ENCODE measurements at regions not wholly inside any gene's neighbourhood (a gene's known extent, or its start where the extent isn't known, plus 50 kb on each side); places are given as distances from the start of the nearest gene placed in this dataset.
A peak's percentile ranks its signal among the peaks of the same experiment; 100 is the strongest.

DNA sequence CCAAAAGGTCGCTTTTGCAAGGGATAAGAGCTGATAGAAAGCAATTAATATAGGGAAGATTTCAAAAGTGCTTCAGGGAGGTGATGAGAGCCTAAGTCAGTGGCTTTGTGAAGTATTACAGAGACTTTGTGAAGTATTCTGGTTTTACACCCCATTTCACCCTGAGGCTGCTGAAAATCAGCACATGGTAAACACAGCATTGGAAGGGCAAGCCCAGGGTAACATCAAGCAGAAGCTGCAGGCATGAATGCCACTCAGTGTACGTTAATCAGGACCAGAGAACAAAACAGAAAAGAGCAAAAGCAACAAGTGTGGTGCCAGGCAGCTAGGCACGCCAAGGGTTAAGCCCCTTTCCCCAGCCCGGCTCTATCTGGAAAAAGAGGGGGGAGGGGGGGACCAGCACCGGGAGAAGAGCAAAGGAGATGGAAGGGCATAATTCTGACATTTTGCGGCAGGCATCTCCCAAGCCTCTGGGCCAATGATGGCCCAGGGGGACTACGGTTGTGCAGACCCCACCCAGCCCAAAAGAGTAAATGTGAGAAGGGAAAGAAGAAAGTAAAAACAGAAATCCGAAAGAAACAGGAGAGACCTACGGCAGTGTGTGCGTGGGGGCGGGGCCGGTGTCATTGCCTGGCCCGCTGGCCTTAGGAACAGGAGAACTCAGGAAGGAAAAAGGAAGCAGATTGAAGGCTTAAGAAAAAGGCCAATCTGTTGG is 58.9 kb downstream of the DHRS2 start:
- Histone ChIP-seq H3K4me1 (ENCODE audit: control insufficient read depth, insufficient read depth, low read length) (peaks cover 2% of the 10 kb centered on the region; the same call in 1 of the 2 replicates), H2AK9ac (replicated peaks; ENCODE audit: low read depth, low read length, poor library complexity) (no peak overlapping the region), H3K79me1 (ENCODE audit: low read depth in 1 of 2, low read length in 2 of 2) (no peaks in the 10 kb centered on the region), H4K91ac (ENCODE audit: insufficient read depth, low read depth, low read length) (no peak overlapping the region), H3K9me1 (ENCODE audit: insufficient read depth, low read length) (no peaks in the 10 kb centered on the region), H3K23ac (ENCODE audit: low read depth, low read length) (no peak overlapping the region; the same call in 1 of the 2 replicates), H2AK5ac (ENCODE audit: low read depth, low read length) (no peak overlapping the region), H2BK5ac (ENCODE audit: low read depth, low read length, poor library complexity, severe bottlenecking) (no peak overlapping the region), H2BK20ac (ENCODE audit: low read depth, low read length) (no peak overlapping the region), H3K18ac (ENCODE audit: low read depth, low read length) (no peak overlapping the region), H3K27ac (ENCODE audit: insufficient read depth, low read length) (no peak overlapping the region), H2BK15ac (ENCODE audit: low read depth, low read length) (no peak overlapping the region), H4K8ac (ENCODE audit: low read depth in 2 of 2, low read length in 2 of 2) (no peak overlapping the region), H4K20me1 (ENCODE audit: insufficient read depth, low read length) (no peaks in the 10 kb centered on the region), H3K14ac (replicated peaks; ENCODE audit: low read depth, low read length) (no peak overlapping the region), H2BK120ac (ENCODE audit: low read depth, low read length) (no peak overlapping the region), H4K5ac (ENCODE audit: low read depth, low read length) (no peak overlapping the region), H3K4me3 (ENCODE audit: insufficient read depth, low read depth, low read length) (peak overlapping the region; percentile 38; the same call in 1 of the 2 replicates), H3K4me2 (ENCODE audit: low read depth, low read length) (peak overlapping the region; percentile 85), H3K36me3 (ENCODE audit: control insufficient read depth, insufficient read depth, low read length) (no peaks in the 10 kb centered on the region), H3K9ac (ENCODE audit: low read depth, low read length) (no peak overlapping the region), H3K56ac (ENCODE audit: extremely low read depth, insufficient read depth, low read length) (no peak overlapping the region), H3K4ac (ENCODE audit: low read depth, low read length) (no peak overlapping the region), H3K9me3 (ENCODE audit: control insufficient read depth, insufficient read depth, low read length) (no peaks in the 10 kb centered on the region), H2AFZ (replicated peaks; ENCODE audit: low read length, poor library complexity) (peak overlapping the region; percentile 59), H3K27me3 (ENCODE audit: control insufficient read depth, insufficient read depth, low read length) (peaks cover 17% of the 10 kb centered on the region)
- in situ Hi-C loops (cut with MboI; ENCODE audit: low sequenced_read_pairs) (no loop called here), intact Hi-C loops (cut with micrococcal nuclease) (no loop called here), dilution Hi-C loops (cut with HindIII; ENCODE audit: low sequenced_read_pairs, unreplicated experiment) (no loop called here)
- BruUV-seq (replicated peaks), result no TSS peak
- DNase-seq (no peak), ATAC-seq (ENCODE audit: low read depth) (no peak)
- TF ChIP-seq USF2 (IDR thresholded peaks at IDR 0.05; ENCODE audit: low read depth, low read length), result no peak
- TF ChIP-seq, protein P1, sequence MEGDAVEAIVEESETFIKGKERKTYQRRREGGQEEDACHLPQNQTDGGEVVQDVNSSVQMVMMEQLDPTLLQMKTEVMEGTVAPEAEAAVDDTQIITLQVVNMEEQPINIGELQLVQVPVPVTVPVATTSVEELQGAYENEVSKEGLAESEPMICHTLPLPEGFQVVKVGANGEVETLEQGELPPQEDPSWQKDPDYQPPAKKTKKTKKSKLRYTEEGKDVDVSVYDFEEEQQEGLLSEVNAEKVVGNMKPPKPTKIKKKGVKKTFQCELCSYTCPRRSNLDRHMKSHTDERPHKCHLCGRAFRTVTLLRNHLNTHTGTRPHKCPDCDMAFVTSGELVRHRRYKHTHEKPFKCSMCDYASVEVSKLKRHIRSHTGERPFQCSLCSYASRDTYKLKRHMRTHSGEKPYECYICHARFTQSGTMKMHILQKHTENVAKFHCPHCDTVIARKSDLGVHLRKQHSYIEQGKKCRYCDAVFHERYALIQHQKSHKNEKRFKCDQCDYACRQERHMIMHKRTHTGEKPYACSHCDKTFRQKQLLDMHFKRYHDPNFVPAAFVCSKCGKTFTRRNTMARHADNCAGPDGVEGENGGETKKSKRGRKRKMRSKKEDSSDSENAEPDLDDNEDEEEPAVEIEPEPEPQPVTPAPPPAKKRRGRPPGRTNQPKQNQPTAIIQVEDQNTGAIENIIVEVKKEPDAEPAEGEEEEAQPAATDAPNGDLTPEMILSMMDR (conservative IDR thresholded peaks at IDR 0.05; ENCODE audit: low read depth, low read length), result no peak
- no peak for TF ChIP-seq MAZ (IDR thresholded peaks at IDR 0.05; ENCODE audit: borderline replicate concordance, low read depth, low read length)
- no peak for TF ChIP-seq CEBPB (IDR thresholded peaks at IDR 0.05; ENCODE audit: low read depth, low read length)
- no peak for TF ChIP-seq RFX5 (IDR thresholded peaks at IDR 0.05; ENCODE audit: low read depth, low read length)
- TF ChIP-seq SMC3 (IDR thresholded peaks at IDR 0.05; ENCODE audit: low read depth, low read length), result no peak
- TF ChIP-seq MXI1 (IDR thresholded peaks at IDR 0.05; ENCODE audit: borderline replicate concordance, low read depth, low read length), result no peak
- no peak for TF ChIP-seq RAD21 (IDR thresholded peaks at IDR 0.05; ENCODE audit: low read length)
- no peak for TF ChIP-seq CHD1 (IDR thresholded peaks at IDR 0.05; ENCODE audit: low read depth, low read length)
- no peak for TF ChIP-seq FOS (IDR thresholded peaks at IDR 0.05; ENCODE audit: low read depth, low read length)
- TF ChIP-seq BHLHE40 (IDR thresholded peaks at IDR 0.05; ENCODE audit: low read depth, low read length), result no peak
- TF ChIP-seq POLR2A (IDR thresholded peaks at IDR 0.05; ENCODE audit: low read depth, low read length), result no peak
- TF ChIP-seq MAFK (IDR thresholded peaks at IDR 0.05; ENCODE audit: low read depth, low read length), result no peak
- TF ChIP-seq RCOR1 (IDR thresholded peaks at IDR 0.05; ENCODE audit: insufficient replicate concordance, low read length), result no peak
- TF ChIP-seq, protein P2, sequence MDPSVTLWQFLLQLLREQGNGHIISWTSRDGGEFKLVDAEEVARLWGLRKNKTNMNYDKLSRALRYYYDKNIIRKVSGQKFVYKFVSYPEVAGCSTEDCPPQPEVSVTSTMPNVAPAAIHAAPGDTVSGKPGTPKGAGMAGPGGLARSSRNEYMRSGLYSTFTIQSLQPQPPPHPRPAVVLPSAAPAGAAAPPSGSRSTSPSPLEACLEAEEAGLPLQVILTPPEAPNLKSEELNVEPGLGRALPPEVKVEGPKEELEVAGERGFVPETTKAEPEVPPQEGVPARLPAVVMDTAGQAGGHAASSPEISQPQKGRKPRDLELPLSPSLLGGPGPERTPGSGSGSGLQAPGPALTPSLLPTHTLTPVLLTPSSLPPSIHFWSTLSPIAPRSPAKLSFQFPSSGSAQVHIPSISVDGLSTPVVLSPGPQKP (IDR thresholded peaks at IDR 0.05; ENCODE audit: borderline replicate concordance, low read depth, low read length), result no peak
- TF ChIP-seq NFE2L2 (IDR thresholded peaks at IDR 0.05; ENCODE audit: low read depth, low read length), result no peak
- 5% methylated on average over 4 of the region's 13 CpGs; no CpG with 5 or more reads in 1 of the 2 experiments for WGBS, 2 experiments (ENCODE audit: extremely low coverage in 2 of 2, insufficient read length in 1 of 2)
- ChIA-PET CTCF (no interaction called here), POLR2A (ENCODE audit: unreplicated experiment) (no interaction called here)

All from IMR-90 (cell line).